Activated CD4-positive, alpha-beta T cell treated with anti-CD3 and anti-CD28 coated beads, Interleukin-2, amount 10 ng/mL, durations not matched to agents 24 days and 14 days (primary cell): ENCODE measurements at regions not wholly inside any gene's neighbourhood (a gene's known extent, or its start where the extent isn't known, plus 50 kb on each side); places are given as distances from the start of the nearest gene placed in this dataset.
A peak's percentile ranks its signal among the peaks of the same experiment; 100 is the strongest.
"Not testable (repeated sequence)": the region's sequence is repeated elsewhere in the genome, so short reads cannot be mapped to it uniquely, and the experiment has no call there.

Experiments
- DNase-seq: peaks from one replicate; pipeline ENCODE4 v3.0.0; 2022
- H3K27ac Mint-ChIP-seq: one replicate; pipeline ENCODE4 v1.8.0; 2022; ENCODE audit warnings: mild to moderate bottlenecking, mixed read lengths
- H3K27me3 Mint-ChIP-seq: one replicate; pipeline ENCODE4 v1.8.0; 2022; ENCODE audit warnings: mixed read lengths
- H3K36me3 Mint-ChIP-seq: one replicate; pipeline ENCODE4 v1.8.0; 2022; ENCODE audit warnings: low read depth, mild to moderate bottlenecking, mixed read lengths
- H3K4me1 Mint-ChIP-seq: one replicate; pipeline ENCODE4 v1.8.0; 2021; ENCODE audit warnings: mixed read lengths
- H3K4me3 Mint-ChIP-seq: one replicate; pipeline ENCODE4 v1.8.0; 2022; ENCODE audit warnings: mild to moderate bottlenecking, moderate library complexity, mixed read lengths
- H3K9me3 Mint-ChIP-seq: one replicate; pipeline ENCODE4 v1.8.0; 2021; ENCODE audit warnings: mixed read lengths
- intact Hi-C: fragments of 100-400 bp; cut with micrococcal nuclease; formaldehyde crosslinking; loops from one replicate; pipeline ENCODE4 v1.15.1; 2023

GRCh38 chr12:39699079-39699478, 79.5 kb upstream of the ABCD2 start:
- intact Hi-C loops, result loop anchor here (10.0 kb wide), 1 partner anchor 234 kb away; no protein-coding TSS in a partner anchor
- not testable (repeated sequence) for H3K4me3 Mint-ChIP-seq, H3K9me3 Mint-ChIP-seq, H3K27ac Mint-ChIP-seq, H3K4me1 Mint-ChIP-seq, DNase-seq, H3K36me3 Mint-ChIP-seq
- H3K27me3 Mint-ChIP-seq, result peaks cover 15% of the 10 kb centered on the region

- intact Hi-C loops, result loop anchor here (10.0 kb wide), 1 partner anchor 232 kb away; no protein-coding TSS in a partner anchor
- no peaks in the 10 kb centered on the region for H3K9me3 Mint-ChIP-seq
- H3K36me3 Mint-ChIP-seq, result no peaks in the 10 kb centered on the region
- DNase-seq, result no peak
- no peak overlapping the region for H3K27ac Mint-ChIP-seq
- no peaks in the 10 kb centered on the region for H3K4me1 Mint-ChIP-seq
- H3K27me3 Mint-ChIP-seq, result peaks cover 15% of the 10 kb centered on the region
- no peak overlapping the region for H3K4me3 Mint-ChIP-seq
Observed at GRCh38 chr12:39697108-39697507, 77.5 kb upstream of the ABCD2 start.

GRCh38 chr12:39692258-39692853, 72.8 kb upstream of the ABCD2 start:
- intact Hi-C loops, result loop anchor here (1.0 to 10.0 kb wide), 2 partner anchors 105 to 228 kb away; no protein-coding TSS in a partner anchor
- no peak for DNase-seq
- no peaks in the 10 kb centered on the region for H3K36me3 Mint-ChIP-seq
- H3K27ac Mint-ChIP-seq, result no peak overlapping the region
- H3K27me3 Mint-ChIP-seq, result peaks cover 7% of the 10 kb centered on the region
- peaks cover 1% of the 10 kb centered on the region for H3K4me1 Mint-ChIP-seq
- H3K9me3 Mint-ChIP-seq, result no peaks in the 10 kb centered on the region
- no peak overlapping the region for H3K4me3 Mint-ChIP-seq

- Mint-ChIP-seq H3K4me3 (peak overlapping the region; percentile 72), H3K4me1 (peaks cover 37% of the 10 kb centered on the region), H3K9me3 (peaks cover 12% of the 10 kb centered on the region), H3K27ac (peak overlapping the region; percentile 83), H3K27me3 (no peaks in the 10 kb centered on the region), H3K36me3 (peaks cover 5% of the 10 kb centered on the region)
- peak; percentile 90 for DNase-seq
- intact Hi-C loops, result loop anchor here (5.0 to 10.0 kb wide), 2 partner anchors 241 to 421 kb away; partner anchors contain the start of genes KIF21A and SLC2A13
Observed at GRCh38 chr12:39685854-39686657, 66.5 kb upstream of the ABCD2 start.

GRCh38 chr12:39682689-39683477, 63.3 kb upstream of the ABCD2 start:
- DNase-seq, result no peak
- Mint-ChIP-seq H3K9me3 (peaks cover 30% of the 10 kb centered on the region), H3K4me1 (peaks cover 40% of the 10 kb centered on the region), H3K4me3 (peak overlapping the region; percentile 78), H3K27ac (peak overlapping the region; percentile 78), H3K36me3 (peaks cover 12% of the 10 kb centered on the region), H3K27me3 (no peaks in the 10 kb centered on the region)
- intact Hi-C loops, result loop anchor here (1.0 to 10.0 kb wide), 3 partner anchors 54 to 238 kb away; partner anchors contain the start of gene KIF21A

- Mint-ChIP-seq H3K4me3 (no peak overlapping the region), H3K27me3 (no peaks in the 10 kb centered on the region), H3K9me3 (peaks cover 65% of the 10 kb centered on the region), H3K36me3 (peaks cover 45% of the 10 kb centered on the region), H3K27ac (no peak overlapping the region), H3K4me1 (peaks cover 30% of the 10 kb centered on the region)
- DNase-seq, result no peak
- intact Hi-C loops, result no loop called here
Observed at GRCh38 chr12:39675263-39675662, 55.7 kb upstream of the ABCD2 start.

- DNase-seq, result no peak
- H3K27me3 Mint-ChIP-seq, result no peaks in the 10 kb centered on the region
- peak overlapping the region; percentile 25 for H3K27ac Mint-ChIP-seq
- peaks cover 50% of the 10 kb centered on the region for H3K36me3 Mint-ChIP-seq
- no peak overlapping the region for H3K4me3 Mint-ChIP-seq
- peaks cover 33% of the 10 kb centered on the region for H3K4me1 Mint-ChIP-seq
- intact Hi-C loops, result no loop called here
- peaks cover 61% of the 10 kb centered on the region for H3K9me3 Mint-ChIP-seq
Observed at GRCh38 chr12:39672976-39673375, 53.4 kb upstream of the ABCD2 start.

GRCh38 chr12:39671898-39672875, 52.6 kb upstream of the ABCD2 start:
- no peak overlapping the region for H3K4me3 Mint-ChIP-seq
- H3K4me1 Mint-ChIP-seq, result peaks cover 32% of the 10 kb centered on the region
- intact Hi-C loops, result no loop called here
- peaks cover 54% of the 10 kb centered on the region for H3K36me3 Mint-ChIP-seq
- no peak for DNase-seq
- H3K9me3 Mint-ChIP-seq, result peaks cover 60% of the 10 kb centered on the region
- H3K27ac Mint-ChIP-seq, result no peak overlapping the region
- no peaks in the 10 kb centered on the region for H3K27me3 Mint-ChIP-seq

GRCh38 chr12:39669539-39669938, 49.9 kb upstream of the ABCD2 start:
- intact Hi-C loops, H3K27me3 Mint-ChIP-seq, H3K27ac Mint-ChIP-seq, H3K4me3 Mint-ChIP-seq: not testable (repeated sequence)
- Mint-ChIP-seq H3K36me3 (peaks cover 55% of the 10 kb centered on the region), H3K9me3 (peaks cover 53% of the 10 kb centered on the region), H3K4me1 (peaks cover 32% of the 10 kb centered on the region)
- peak; percentile 70 for DNase-seq
